ENCODE measurements at regions not wholly inside any gene's neighbourhood (a gene's known extent, or its start where the extent isn't known, plus 50 kb on each side); places are given as distances from the start of the nearest gene placed in this dataset.

DNA sequence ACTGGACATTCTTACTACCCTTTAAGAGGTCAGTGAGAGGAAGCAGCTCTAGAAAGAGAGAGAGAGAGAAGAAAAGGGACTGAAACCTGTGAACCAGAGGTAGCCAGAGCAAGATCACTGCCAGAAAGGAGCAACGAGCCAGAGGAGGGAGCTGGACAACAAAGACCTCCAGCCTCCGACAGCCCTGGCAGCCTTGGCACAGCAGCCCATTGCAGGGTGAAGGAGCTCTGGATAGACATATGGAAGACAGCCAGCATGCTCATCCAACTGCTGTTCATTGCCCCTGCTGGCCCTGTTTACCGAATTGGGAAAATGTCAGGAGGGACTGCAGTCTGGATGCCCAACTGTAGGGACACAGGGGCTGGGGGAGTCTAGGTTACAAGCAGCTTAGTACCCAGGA is 228.4 kb upstream of the SLC35G4 start:
- no peak for TF ChIP-seq MAX (IDR thresholded peaks at IDR 0.05)
- TF ChIP-seq EZH2 (IDR thresholded peaks at IDR 0.05) = no peak
- no peak for TF ChIP-seq POLR2A (IDR thresholded peaks at IDR 0.05; ENCODE audit: borderline replicate concordance, extremely low read depth, insufficient read depth, insufficient read length)

Measured in HCT116 (cell line).